ENCODE measurements at regions not wholly inside any gene's neighbourhood (a gene's known extent, or its start where the extent isn't known, plus 50 kb on each side); places are given as distances from the start of the nearest gene placed in this dataset.
"Not testable (repeated sequence)": the region's sequence is repeated elsewhere in the genome, so short reads cannot be mapped to it uniquely, and the experiment has no call there.

GRCh38 chr17:20633268-20634059 lies 53.9 kb downstream of the CDRT15L2 start:
- DNase-seq, result not testable (repeated sequence)

GRCh38 chr17:20640147-20640546 lies 60.6 kb downstream of the CDRT15L2 start:
- not testable (repeated sequence) for DNase-seq

GRCh38 chr17:20646661-20647272 lies 67.2 kb downstream of the CDRT15L2 start:
- DNase-seq, result peak; percentile 40

GRCh38 chr17:20649097-20649767 lies 69.7 kb downstream of the CDRT15L2 start:
- DNase-seq, result not testable (repeated sequence)

GRCh38 chr17:20651022-20651421 lies 71.5 kb downstream of the CDRT15L2 start:
- not testable (repeated sequence) for DNase-seq

- not testable (repeated sequence) for DNase-seq
Measured at GRCh38 chr17:20651736-20652135, 72.2 kb downstream of the CDRT15L2 start.

GRCh38 chr17:20653391-20653790 lies 73.9 kb downstream of the CDRT15L2 start:
- DNase-seq, result not testable (repeated sequence)

- DNase-seq, result peak; percentile 1
Measured at GRCh38 chr17:20654114-20654513, 74.6 kb downstream of the CDRT15L2 start.

- not testable (repeated sequence) for DNase-seq
Measured at GRCh38 chr17:20654575-20654974, 75.1 kb downstream of the CDRT15L2 start.

- DNase-seq, result peak; percentile 3
Measured at GRCh38 chr17:20665103-20665955, 85.8 kb downstream of the CDRT15L2 start.

GRCh38 chr17:20666689-20667088 lies 87.2 kb downstream of the CDRT15L2 start:
- not testable (repeated sequence) for DNase-seq

GRCh38 chr17:20667712-20668111 lies 88.2 kb downstream of the CDRT15L2 start:
- DNase-seq, result not testable (repeated sequence)

GRCh38 chr17:20668316-20668715 lies 88.8 kb downstream of the CDRT15L2 start:
- DNase-seq, result not testable (repeated sequence)

GRCh38 chr17:20668868-20669267 lies 89.3 kb downstream of the CDRT15L2 start:
- DNase-seq, result not testable (repeated sequence)

GRCh38 chr17:20670506-20670905 lies 91.0 kb downstream of the CDRT15L2 start:
- DNase-seq, result not testable (repeated sequence)

GRCh38 chr17:20674374-20674773 lies 94.8 kb downstream of the CDRT15L2 start:
- not testable (repeated sequence) for DNase-seq

GRCh38 chr17:20675707-20676106 lies 96.2 kb downstream of the CDRT15L2 start:
- not testable (repeated sequence) for DNase-seq

- not testable (repeated sequence) for DNase-seq
Measured at GRCh38 chr17:20676656-20677055, 97.1 kb downstream of the CDRT15L2 start.

- DNase-seq, result not testable (repeated sequence)
Measured at GRCh38 chr17:20677469-20677868, 97.9 kb downstream of the CDRT15L2 start.

- DNase-seq, result not testable (repeated sequence)
Measured at GRCh38 chr17:20678424-20678823, 98.9 kb downstream of the CDRT15L2 start.

GRCh38 chr17:20681746-20682722 lies 102.5 kb downstream of the CDRT15L2 start:
- not testable (repeated sequence) for DNase-seq
